ENCODE measurements at regions not wholly inside any gene's neighbourhood (a gene's known extent, or its start where the extent isn't known, plus 50 kb on each side); places are given as distances from the start of the nearest gene placed in this dataset.
A peak's percentile ranks its signal among the peaks of the same experiment; 100 is the strongest.

DNA sequence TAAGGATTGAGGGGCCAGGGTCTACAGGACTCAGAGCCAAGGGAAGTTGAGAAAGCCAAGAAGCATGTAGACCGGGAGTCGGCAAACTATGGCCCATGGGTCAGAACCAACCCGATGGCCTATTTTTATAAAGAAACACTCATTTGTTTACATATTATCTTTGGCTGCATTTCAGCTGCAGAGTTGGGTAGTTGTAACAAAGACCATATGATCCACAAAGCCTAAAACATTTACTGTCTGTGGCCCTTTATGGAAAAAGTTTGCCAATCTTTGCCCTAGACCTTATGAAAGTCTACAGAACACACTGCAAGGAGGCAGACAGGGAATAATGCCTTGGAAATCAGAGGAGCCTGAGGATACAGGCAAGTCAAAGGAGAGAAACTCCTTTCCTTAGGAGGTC lies 63.2 kb upstream of the MNS1 start:
- TF ChIP-seq, protein P1, sequence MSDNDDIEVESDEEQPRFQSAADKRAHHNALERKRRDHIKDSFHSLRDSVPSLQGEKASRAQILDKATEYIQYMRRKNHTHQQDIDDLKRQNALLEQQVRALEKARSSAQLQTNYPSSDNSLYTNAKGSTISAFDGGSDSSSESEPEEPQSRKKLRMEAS (IDR thresholded peaks at IDR 0.05) = no peak
- TF ChIP-seq CEBPB (IDR thresholded peaks at IDR 0.05) = no peak
- no peak for TF ChIP-seq ZBTB7A (IDR thresholded peaks at IDR 0.05; ENCODE audit: low read depth)
- no peak for TF ChIP-seq RAD21 (IDR thresholded peaks at IDR 0.05; ENCODE audit: low read depth)
- TF ChIP-seq USF1 (IDR thresholded peaks at IDR 0.05) = no peak
- TF ChIP-seq TAF1 (IDR thresholded peaks at IDR 0.05; ENCODE audit: low read depth) = no peak
- TF ChIP-seq, protein P2, sequence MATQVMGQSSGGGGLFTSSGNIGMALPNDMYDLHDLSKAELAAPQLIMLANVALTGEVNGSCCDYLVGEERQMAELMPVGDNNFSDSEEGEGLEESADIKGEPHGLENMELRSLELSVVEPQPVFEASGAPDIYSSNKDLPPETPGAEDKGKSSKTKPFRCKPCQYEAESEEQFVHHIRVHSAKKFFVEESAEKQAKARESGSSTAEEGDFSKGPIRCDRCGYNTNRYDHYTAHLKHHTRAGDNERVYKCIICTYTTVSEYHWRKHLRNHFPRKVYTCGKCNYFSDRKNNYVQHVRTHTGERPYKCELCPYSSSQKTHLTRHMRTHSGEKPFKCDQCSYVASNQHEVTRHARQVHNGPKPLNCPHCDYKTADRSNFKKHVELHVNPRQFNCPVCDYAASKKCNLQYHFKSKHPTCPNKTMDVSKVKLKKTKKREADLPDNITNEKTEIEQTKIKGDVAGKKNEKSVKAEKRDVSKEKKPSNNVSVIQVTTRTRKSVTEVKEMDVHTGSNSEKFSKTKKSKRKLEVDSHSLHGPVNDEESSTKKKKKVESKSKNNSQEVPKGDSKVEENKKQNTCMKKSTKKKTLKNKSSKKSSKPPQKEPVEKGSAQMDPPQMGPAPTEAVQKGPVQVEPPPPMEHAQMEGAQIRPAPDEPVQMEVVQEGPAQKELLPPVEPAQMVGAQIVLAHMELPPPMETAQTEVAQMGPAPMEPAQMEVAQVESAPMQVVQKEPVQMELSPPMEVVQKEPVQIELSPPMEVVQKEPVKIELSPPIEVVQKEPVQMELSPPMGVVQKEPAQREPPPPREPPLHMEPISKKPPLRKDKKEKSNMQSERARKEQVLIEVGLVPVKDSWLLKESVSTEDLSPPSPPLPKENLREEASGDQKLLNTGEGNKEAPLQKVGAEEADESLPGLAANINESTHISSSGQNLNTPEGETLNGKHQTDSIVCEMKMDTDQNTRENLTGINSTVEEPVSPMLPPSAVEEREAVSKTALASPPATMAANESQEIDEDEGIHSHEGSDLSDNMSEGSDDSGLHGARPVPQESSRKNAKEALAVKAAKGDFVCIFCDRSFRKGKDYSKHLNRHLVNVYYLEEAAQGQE (IDR thresholded peaks at IDR 0.05; ENCODE audit: low read depth) = no peak
- TF ChIP-seq FOXM1 (IDR thresholded peaks at IDR 0.05; ENCODE audit: borderline replicate concordance, low read depth) = no peak
- TF ChIP-seq CREB1 (IDR thresholded peaks at IDR 0.05; ENCODE audit: low read depth) = no peak
- TF ChIP-seq NFIC (IDR thresholded peaks at IDR 0.05) = no peak
- no peak for TF ChIP-seq TCF12 (IDR thresholded peaks at IDR 0.05; ENCODE audit: low read depth)
- TF ChIP-seq TEAD4 (IDR thresholded peaks at IDR 0.05) = no peak
- TF ChIP-seq YY1 (IDR thresholded peaks at IDR 0.05; ENCODE audit: low read depth) = no peak
- no peak for TF ChIP-seq EGR1 (IDR thresholded peaks at IDR 0.05)
- TF ChIP-seq EP300 (IDR thresholded peaks at IDR 0.05; ENCODE audit: borderline replicate concordance) = no peak

DNA sequence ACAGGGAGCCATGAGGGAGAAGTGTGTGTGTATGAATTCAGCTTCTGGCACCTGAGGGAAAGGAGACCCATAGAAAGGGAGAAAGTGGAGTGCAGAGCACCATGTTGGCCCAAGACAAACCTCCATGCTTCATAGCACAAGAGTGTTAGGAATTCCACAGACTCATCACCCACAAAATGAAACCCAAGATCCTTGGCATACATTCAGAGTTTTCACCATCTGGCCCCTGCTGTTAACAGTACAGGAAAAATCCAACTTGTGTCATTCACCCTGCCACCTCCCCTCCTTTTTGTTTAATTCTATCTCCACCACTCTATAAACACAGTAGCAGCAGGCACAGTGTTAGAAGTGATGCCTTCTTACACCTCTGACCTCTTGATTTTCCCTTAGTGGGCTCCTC lies 60.0 kb upstream of the MNS1 start:
- TF ChIP-seq TAF1 (IDR thresholded peaks at IDR 0.05; ENCODE audit: low read depth) (no peak), TEAD4 (IDR thresholded peaks at IDR 0.05) (peak; percentile 20; the same call in 1 of the 2 replicates), EGR1 (IDR thresholded peaks at IDR 0.05) (no peak), RAD21 (IDR thresholded peaks at IDR 0.05; ENCODE audit: low read depth) (no peak), CREB1 (IDR thresholded peaks at IDR 0.05; ENCODE audit: low read depth) (no peak)
- TF ChIP-seq, protein P1 (IDR thresholded peaks at IDR 0.05) = no peak

DNA sequence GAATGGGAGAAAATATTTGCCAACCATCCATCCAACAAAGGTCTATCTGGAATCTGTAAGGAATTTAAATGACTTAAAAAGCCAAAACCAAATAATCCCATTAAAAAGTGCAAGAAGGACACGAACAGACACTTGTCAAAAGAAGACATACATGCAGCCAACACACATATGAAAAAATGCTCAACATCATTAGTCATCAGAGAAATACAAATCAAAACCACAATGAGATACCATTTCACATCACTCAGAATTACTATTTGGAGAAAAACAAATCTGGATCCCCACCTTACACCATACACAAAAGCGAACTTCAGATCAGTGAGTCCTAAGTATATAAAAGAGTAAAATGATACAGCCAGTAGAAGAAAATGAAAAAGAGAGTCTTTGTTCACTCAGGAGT lies 58.6 kb upstream of the MNS1 start:
- TF ChIP-seq FOXM1 (IDR thresholded peaks at IDR 0.05; ENCODE audit: borderline replicate concordance, low read depth) (no peak), TAF1 (IDR thresholded peaks at IDR 0.05; ENCODE audit: low read depth) (no peak), RAD21 (IDR thresholded peaks at IDR 0.05; ENCODE audit: low read depth) (no peak), EP300 (IDR thresholded peaks at IDR 0.05; ENCODE audit: borderline replicate concordance) (no peak), ZBTB7A (IDR thresholded peaks at IDR 0.05; ENCODE audit: low read depth) (no peak), TCF12 (IDR thresholded peaks at IDR 0.05; ENCODE audit: low read depth) (no peak), TEAD4 (IDR thresholded peaks at IDR 0.05) (no peak), USF1 (IDR thresholded peaks at IDR 0.05) (no peak)
- TF ChIP-seq, protein P2 (IDR thresholded peaks at IDR 0.05; ENCODE audit: low read depth) = no peak
- TF ChIP-seq, protein P1 (IDR thresholded peaks at IDR 0.05) = no peak

DNA sequence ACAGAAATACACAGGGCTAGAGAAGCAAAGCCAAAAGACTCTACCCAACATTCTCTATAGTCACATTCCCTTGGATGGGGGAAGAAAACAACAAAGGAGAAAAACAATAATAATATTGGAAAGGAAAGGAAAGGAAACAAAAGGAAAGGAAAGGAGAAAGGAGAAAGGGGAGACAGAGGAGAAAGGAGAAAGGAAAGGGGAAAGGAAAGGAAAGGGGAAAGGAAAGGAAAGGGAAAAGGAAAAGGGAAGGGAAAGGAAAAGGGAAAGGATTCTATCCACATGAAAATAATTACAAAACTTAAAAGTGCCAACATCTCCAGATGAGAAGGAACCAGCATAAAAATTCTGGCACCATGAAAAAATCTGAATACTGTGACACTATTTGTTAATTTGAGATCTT lies 54.1 kb upstream of the MNS1 start:
- TF ChIP-seq TAF1 (IDR thresholded peaks at IDR 0.05; ENCODE audit: low read depth) (no peak), CEBPB (IDR thresholded peaks at IDR 0.05) (no peak), TCF12 (IDR thresholded peaks at IDR 0.05; ENCODE audit: low read depth) (no peak), TEAD4 (IDR thresholded peaks at IDR 0.05) (no peak), ZBTB7A (IDR thresholded peaks at IDR 0.05; ENCODE audit: low read depth) (no peak), EGR1 (IDR thresholded peaks at IDR 0.05) (no peak), FOXM1 (IDR thresholded peaks at IDR 0.05; ENCODE audit: borderline replicate concordance, low read depth) (no peak), EP300 (IDR thresholded peaks at IDR 0.05; ENCODE audit: borderline replicate concordance) (no peak), CREB1 (IDR thresholded peaks at IDR 0.05; ENCODE audit: low read depth) (no peak), NFIC (IDR thresholded peaks at IDR 0.05) (no peak), YY1 (IDR thresholded peaks at IDR 0.05; ENCODE audit: low read depth) (no peak), USF1 (IDR thresholded peaks at IDR 0.05) (no peak), RAD21 (IDR thresholded peaks at IDR 0.05; ENCODE audit: low read depth) (no peak)
- TF ChIP-seq, protein P2 (IDR thresholded peaks at IDR 0.05; ENCODE audit: low read depth) = no peak
- TF ChIP-seq, protein P1 (IDR thresholded peaks at IDR 0.05) = no peak
